NT2/D1 (cell line): ENCODE measurements at regions not wholly inside any gene's neighbourhood (a gene's known extent, or its start where the extent isn't known, plus 50 kb on each side); places are given as distances from the start of the nearest gene placed in this dataset.

Experiments
- DNase-seq: peaks from one replicate; pipeline ENCODE4 v3.0.0-alpha.2; 2011; ENCODE audit warnings: low read depth, low spot score
- H3K27me3 ChIP-seq: 2 replicates; pipeline ENCODE4 v1.6.0; 2011; ENCODE audit warnings: mild to moderate bottlenecking; ENCODE audit not compliant: insufficient read length, insufficient read depth
- H3K36me3 ChIP-seq: 2 replicates; pipeline ENCODE4 v1.6.1; 2011; ENCODE audit warnings: mild to moderate bottlenecking, low read length, mixed read lengths; ENCODE audit not compliant: insufficient read depth, insufficient read length
- H3K4me1 ChIP-seq: 2 replicates; pipeline ENCODE4 v1.5.1; 2011; ENCODE audit not compliant: insufficient read depth, insufficient read length
- H3K4me3 ChIP-seq: 2 replicates; pipeline ENCODE4 v1.5.1; 2011; ENCODE audit warnings: low read depth; ENCODE audit not compliant: insufficient read length
- H3K9ac ChIP-seq: 2 replicates; pipeline ENCODE4 v1.6.0; 2011; ENCODE audit warnings: low read depth; ENCODE audit not compliant: insufficient read length
- H3K9me3 ChIP-seq: 2 replicates; pipeline ENCODE4 v1.5.1; 2011; ENCODE audit warnings: mild to moderate bottlenecking, low read length; ENCODE audit not compliant: insufficient read depth
- SUZ12 ChIP-seq: IDR thresholded peaks from 2 replicates; pipeline ENCODE4 v1.6.1; 2011; ENCODE audit not compliant: insufficient read length, insufficient read depth; ENCODE audit errors: extremely low read depth
- YY1 ChIP-seq: IDR thresholded peaks from 2 replicates; pipeline ENCODE4 v1.6.1; 2011; ENCODE audit not compliant: insufficient read length, insufficient read depth
- ZNF274 ChIP-seq: IDR thresholded peaks from 2 replicates; pipeline ENCODE4 v1.6.1; 2011; ENCODE audit warnings: mild to moderate bottlenecking, low read depth, low read length

DNA sequence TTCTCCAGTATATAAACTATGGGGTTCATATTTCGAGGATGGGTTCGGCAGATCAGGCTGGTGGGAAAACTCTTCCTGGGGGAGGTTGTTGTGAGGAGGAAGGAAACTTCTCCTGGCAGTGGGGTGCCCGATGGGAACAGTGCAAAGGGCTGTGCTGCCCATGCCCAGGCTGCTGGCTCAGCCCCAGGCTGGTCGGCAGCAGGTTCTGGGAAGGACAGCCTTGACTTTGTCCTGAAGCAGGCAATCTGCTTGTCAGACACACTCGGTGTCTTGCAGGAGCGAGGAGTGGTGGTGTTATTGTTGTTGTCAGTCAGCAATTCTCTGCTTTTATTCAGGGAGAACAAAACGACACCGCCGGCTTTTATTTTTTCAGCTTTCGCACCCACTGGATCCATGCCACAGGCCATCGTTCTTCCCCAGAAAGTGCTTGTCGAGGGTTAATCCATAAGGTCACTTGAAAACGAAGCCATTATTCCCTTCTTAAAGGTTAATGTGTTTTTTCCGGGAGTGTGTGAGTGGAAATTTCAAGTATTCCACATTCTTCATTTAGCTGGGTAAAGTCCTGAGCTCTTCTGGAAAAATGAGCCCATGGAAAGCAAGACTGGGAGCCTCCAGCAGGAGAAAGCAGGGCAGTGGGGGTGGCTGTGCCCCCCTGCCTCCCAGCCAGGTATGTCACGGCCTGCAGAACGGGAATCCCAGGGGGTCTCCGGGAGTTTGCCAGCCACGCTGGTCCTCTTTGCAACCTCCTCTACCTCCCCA is 57.0 kb upstream of the STX16 start:
- DNase-seq, result no peak
- Histone ChIP-seq H3K9me3 (no peaks in the 10 kb centered on the region; the same call in 1 of the 2 replicates), H3K9ac (no peak overlapping the region), H3K36me3 (no peaks in the 10 kb centered on the region), H3K27me3 (peaks cover 2% of the 10 kb centered on the region), H3K4me3 (no peak overlapping the region), H3K4me1 (peaks cover 6% of the 10 kb centered on the region)
- TF ChIP-seq ZNF274, result no peak
- TF ChIP-seq YY1, result no peak
- no peak for TF ChIP-seq SUZ12

- Histone ChIP-seq H3K9me3 (no peaks in the 10 kb centered on the region; the same call in 1 of the 2 replicates), H3K4me1 (peaks cover 6% of the 10 kb centered on the region), H3K4me3 (no peak overlapping the region), H3K27me3 (peaks cover 2% of the 10 kb centered on the region), H3K9ac (no peak overlapping the region), H3K36me3 (no peaks in the 10 kb centered on the region)
- DNase-seq, result no peak
- TF ChIP-seq SUZ12 (no peak), ZNF274 (no peak), YY1 (no peak)
Observed at GRCh38 chr20:58592076-58592695, 58.9 kb upstream of the STX16 start.

DNA sequence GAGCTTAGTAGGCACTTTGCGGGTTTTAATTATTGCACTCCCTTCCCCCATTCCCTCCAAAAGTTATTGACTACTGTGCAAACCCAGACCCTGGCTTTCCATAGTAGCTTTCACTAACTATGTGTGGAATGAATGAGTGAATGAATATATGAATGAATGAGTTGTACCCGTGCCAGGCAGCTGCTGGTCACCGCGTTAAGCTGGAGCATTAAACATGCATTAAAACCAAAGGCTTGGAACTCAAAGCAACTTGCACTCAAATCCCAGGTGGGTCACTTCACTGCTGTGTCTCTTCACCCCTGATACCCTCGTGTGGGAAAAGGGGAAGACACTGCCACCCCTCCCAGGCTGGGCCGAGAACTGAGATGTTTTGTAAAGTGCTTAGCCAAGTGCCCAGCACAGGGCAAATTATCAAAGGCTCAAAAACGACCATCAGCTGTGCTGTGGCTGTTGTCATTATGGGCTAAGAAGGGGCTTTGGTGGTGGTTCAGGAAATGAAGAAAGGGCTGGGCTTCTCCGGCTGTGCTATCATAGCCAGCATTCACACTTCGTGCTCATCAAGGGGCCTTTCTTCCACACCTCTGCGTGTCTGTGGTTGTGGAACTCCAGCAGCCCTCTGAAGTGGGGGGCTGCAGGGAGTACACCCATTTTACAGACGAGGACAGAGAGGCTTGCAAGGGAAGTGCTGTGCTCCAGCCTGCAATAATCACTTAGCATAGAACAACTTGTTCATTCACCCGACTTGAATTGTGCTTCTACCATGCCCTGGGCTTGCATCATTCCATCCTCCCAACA is 60.2 kb upstream of the STX16 start:
- TF ChIP-seq SUZ12 (no peak), ZNF274 (no peak), YY1 (no peak)
- no peak for DNase-seq
- peaks cover 2% of the 10 kb centered on the region for H3K27me3 ChIP-seq
- no peak overlapping the region for H3K9ac ChIP-seq
- no peaks in the 10 kb centered on the region for H3K9me3 ChIP-seq
- no peak overlapping the region for H3K4me3 ChIP-seq
- H3K4me1 ChIP-seq, result peaks cover 6% of the 10 kb centered on the region
- no peaks in the 10 kb centered on the region for H3K36me3 ChIP-seq

DNA sequence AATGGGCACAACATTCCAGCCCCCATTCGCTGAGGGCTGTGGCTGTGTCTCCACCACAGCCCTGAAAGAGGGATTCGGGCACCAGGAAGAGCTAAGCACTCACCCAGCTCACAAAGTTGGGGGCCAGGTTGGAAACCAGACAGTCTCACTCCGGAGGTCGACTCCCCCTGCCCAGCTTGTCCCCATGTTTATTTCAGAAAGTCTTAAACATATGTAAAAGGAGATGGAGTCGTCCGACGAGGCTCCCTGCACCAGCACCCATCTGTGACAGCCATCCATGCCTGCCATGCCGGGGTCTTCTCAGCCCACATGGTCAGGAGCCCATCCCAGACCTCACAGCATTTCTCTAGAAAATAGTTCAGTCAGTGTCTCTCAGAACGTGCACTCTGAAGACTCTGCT is 63.6 kb upstream of the STX16 start:
- Histone ChIP-seq H3K27me3 (peaks cover 2% of the 10 kb centered on the region), H3K4me1 (peaks cover 7% of the 10 kb centered on the region), H3K36me3 (no peaks in the 10 kb centered on the region), H3K4me3 (no peak overlapping the region), H3K9ac (no peak overlapping the region), H3K9me3 (peaks cover 5% of the 10 kb centered on the region; the same call in 1 of the 2 replicates)
- DNase-seq, result no peak
- no peak for TF ChIP-seq YY1
- no peak for TF ChIP-seq ZNF274
- no peak for TF ChIP-seq SUZ12

DNA sequence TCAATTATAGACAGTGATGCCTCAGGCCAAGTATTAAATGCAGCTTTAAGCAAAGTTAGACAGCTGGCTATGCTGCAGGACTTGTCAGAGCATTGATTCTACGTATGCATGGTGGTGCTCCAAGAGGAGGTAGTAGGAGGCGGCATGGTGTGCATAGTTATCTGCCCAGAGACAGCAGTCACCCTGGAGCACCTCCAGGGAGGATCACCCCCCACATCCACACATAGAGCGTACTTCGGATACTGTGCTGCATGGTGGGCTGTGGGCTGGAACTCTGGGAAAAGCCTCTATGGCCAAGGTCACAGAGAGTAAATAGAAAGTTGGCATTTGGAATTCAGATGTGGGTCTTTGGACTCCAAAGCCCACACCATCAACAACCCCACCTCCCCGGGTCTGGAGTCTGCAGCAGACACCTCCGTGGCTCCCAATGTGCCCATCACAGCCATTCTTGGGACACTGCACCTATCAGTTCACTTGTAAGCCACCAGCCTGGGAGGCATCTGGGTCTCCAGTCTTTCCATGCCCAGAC is 64.5 kb upstream of the STX16 start:
- Histone ChIP-seq H3K4me3 (no peak overlapping the region), H3K4me1 (peaks cover 3% of the 10 kb centered on the region), H3K9me3 (peaks cover 11% of the 10 kb centered on the region; the same call in 1 of the 2 replicates), H3K27me3 (peaks cover 2% of the 10 kb centered on the region), H3K36me3 (no peaks in the 10 kb centered on the region), H3K9ac (no peak overlapping the region)
- DNase-seq, result no peak
- TF ChIP-seq YY1, result no peak
- no peak for TF ChIP-seq SUZ12
- no peak for TF ChIP-seq ZNF274

DNA sequence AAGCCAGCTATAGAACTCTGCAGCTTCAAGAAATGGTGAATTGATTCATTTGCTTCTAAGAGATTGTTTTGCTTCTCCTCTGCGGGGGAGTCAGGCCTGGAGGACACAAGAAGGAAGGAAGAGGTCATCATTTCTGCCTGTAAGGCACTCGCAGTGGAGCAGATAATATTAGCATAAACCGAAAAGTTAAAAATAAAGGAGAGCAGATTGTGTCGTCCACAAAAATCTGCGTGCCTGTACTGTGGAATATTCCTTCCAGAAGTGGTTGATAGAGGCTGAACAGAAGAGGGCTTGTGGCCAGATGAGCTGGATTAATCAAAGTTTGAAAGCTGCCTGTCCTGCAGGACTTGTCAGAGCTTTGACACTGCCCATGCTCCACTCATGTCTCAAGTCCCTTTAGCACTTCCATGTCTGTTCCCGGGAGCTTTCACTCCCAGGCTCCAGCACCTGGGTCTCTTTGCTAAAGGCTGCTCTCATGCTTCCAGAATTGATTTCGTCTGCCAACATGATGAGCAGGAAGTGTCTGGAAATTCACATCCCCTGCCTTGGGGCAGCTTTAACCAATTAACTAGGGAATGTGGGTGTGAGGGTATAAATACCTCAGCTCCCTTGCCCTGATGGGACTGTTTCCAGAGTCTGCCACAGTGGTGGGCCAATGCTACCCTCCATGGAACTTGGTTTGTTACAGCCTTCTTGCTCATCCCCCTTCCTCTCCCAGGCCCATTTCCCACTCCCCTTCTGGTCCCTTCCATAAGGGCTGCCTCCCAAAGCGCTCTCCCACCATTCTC is 65.1 kb upstream of the STX16 start:
- DNase-seq, result no peak
- H3K27me3 ChIP-seq, result peaks cover 2% of the 10 kb centered on the region
- peaks cover 3% of the 10 kb centered on the region for H3K4me1 ChIP-seq
- H3K9me3 ChIP-seq, result peaks cover 11% of the 10 kb centered on the region; the same call in 1 of the 2 replicates
- H3K36me3 ChIP-seq, result no peaks in the 10 kb centered on the region
- H3K9ac ChIP-seq, result no peak overlapping the region
- TF ChIP-seq YY1 (no peak), SUZ12 (no peak), ZNF274 (no peak)
- no peak overlapping the region for H3K4me3 ChIP-seq
